Spleen (tissue), 11 donors: ENCODE measurements at regions not wholly inside any gene's neighbourhood (a gene's known extent, or its start where the extent isn't known, plus 50 kb on each side); places are given as distances from the start of the nearest gene placed in this dataset.

Experiments used
- DNase-seq: peaks from one replicate; pipeline ENCODE4 v3.0.0-alpha.2; 2020
- H3K27ac ChIP-seq, 8 donors: fragments of 200-600 bp; sonication (generic) in 7 of 8; 1 replicate in 4 of 8; 2 replicates in 4 of 8; pipeline versions ENCODE4 v1.5.0 to v1.8.0; 2016 to 2021; ENCODE audit warnings: inconsistent platforms in 4 of 8, mild to moderate bottlenecking in 4 of 8, moderate library complexity in 1 of 8
- H3K27me3 ChIP-seq, 7 donors: fragments of 200-600 bp; sonication (generic) in 6 of 7; replicated peaks in 1 of 7; 1 replicate in 4 of 7; 2 replicates in 3 of 7; pipeline versions ENCODE4 v1.5.0 to v1.8.0; 2016 to 2021; ENCODE audit warnings: inconsistent platforms in 3 of 7, mild to moderate bottlenecking in 1 of 7
- H3K36me3 ChIP-seq, 6 donors: fragments of 200-600 bp; sonication (generic) in 5 of 6; 1 replicate in 4 of 6; 2 replicates in 2 of 6; pipeline versions ENCODE4 v1.5.0 to v1.8.0; 2016 to 2021; ENCODE audit warnings: inconsistent platforms in 2 of 6
- H3K4me1 ChIP-seq, 6 donors: fragments of 200-600 bp; sonication (generic) in 5 of 6; 1 replicate in 3 of 6; 2 replicates in 3 of 6; pipeline versions ENCODE4 v1.5.0 to v1.8.0; 2016 to 2021; ENCODE audit warnings: inconsistent platforms in 3 of 6
- H3K4me3 ChIP-seq, 8 donors: fragments of 200-600 bp; sonication (generic) in 7 of 8; 1 replicate in 4 of 8; 2 replicates in 4 of 8; pipeline versions ENCODE4 v1.5.0 to v1.8.0; 2016 to 2021; ENCODE audit warnings: inconsistent platforms in 4 of 8, mild to moderate bottlenecking in 4 of 8, moderate library complexity in 2 of 8
- H3K9me3 ChIP-seq, 8 donors: fragments of 200-600 bp; sonication (generic) in 7 of 8; 1 replicate in 4 of 8; 2 replicates in 4 of 8; pipeline versions ENCODE4 v1.5.0 to v1.8.0; 2016 to 2021; ENCODE audit warnings: inconsistent platforms in 4 of 8
- POLR2A ChIP-seq, 3 donors: fragments of 450-650 bp; IDR thresholded peaks; one replicate each; pipeline ENCODE4 v1.5.1; 2017; ENCODE audit warnings: antibody characterized with exemption in 3 of 3, mild to moderate bottlenecking in 1 of 3
- POLR2AphosphoS5 ChIP-seq, 3 donors: sonication (generic); formaldehyde crosslinking; IDR thresholded peaks; one replicate each; pipeline ENCODE4 v1.5.1; 2017; ENCODE audit warnings: antibody characterized with exemption in 3 of 3
- WGBS, 5 donors: extraction: QIAGEN DNeasy Blood & Tissue Kit in 3 of 5; methylation state at CpG; one replicate each; pipeline versions ENCODE4 v1.1.5 to v1.1.7; 2013 to 2018; 5-methylcytosine and 5-hydroxymethylcytosine counted together
- intact Hi-C: fragments of 100-400 bp; cut with DNase I; formaldehyde crosslinking; loops from one replicate; pipeline ENCODE4 v1.15.0; 2023; ENCODE audit warnings: low total_unique reads
- TF ChIP-seq, protein P1 (sequence below), 11 experiments: fragments of 200-600 bp in 7 of 11; fragments of 450-650 bp in 4 of 11; sonication (generic) in 4 of 11; IDR thresholded peaks in 8 of 11; conservative IDR thresholded peaks in 3 of 11; 1 replicate in 7 of 11; 2 replicates in 4 of 11; pipeline versions ENCODE4 v1.4.0 to v1.8.0; 2016 to 2021; ENCODE audit warnings: antibody characterized with exemption in 11 of 11, inconsistent platforms in 4 of 11, mild to moderate bottlenecking in 1 of 11
- donor health status: healthy with polysubstance abuse.
- donor health status: DM: no; HTN: no; CAD: no; lungs with moderate emphysema.
- donor health status: DM: no; HTN: no; CAD: no.
- donor health status: Bipolar disorder and iron deficiency.
- donor health status: healthy.
- donor health status: DM: no; HTN: no; CAD: no.
- donor health status: DM: yes; HTN: yes; CAD: no.

DNA sequence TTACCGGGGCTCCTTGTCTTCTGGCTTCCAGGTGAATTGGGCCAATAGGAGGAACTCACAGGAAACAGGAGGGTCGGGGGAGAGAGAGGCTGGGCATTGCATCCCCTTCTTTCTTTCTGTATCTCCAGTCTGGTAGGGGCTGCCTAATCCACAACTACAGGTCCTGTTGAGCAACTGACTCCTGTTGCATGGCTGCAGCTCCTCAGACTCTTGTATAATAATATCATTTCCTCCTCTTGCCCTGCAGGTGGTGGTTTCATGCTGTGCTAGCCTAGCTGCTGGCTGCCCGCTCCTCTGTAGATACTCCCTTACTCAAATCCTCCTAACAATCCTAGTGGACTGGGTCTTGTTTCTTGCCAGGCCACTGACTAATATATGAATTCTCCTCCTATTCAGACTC lies 276.5 kb upstream of the SMIM30 start:
- Histone ChIP-seq H3K4me3 (no peak overlapping the region), H3K36me3 (no peaks in the 10 kb centered on the region), H3K4me1 (no peaks in the 10 kb centered on the region), H3K27ac (no peak overlapping the region), H3K9me3 (peaks cover 0 to under 1% (median 0%) of the 10 kb centered on the region in 8 donors), H3K27me3 (no peaks in the 10 kb centered on the region)
- WGBS, 5 donors, result 38 to 54% (median 50%) methylated on average over 3 of the region's 3 CpGs
- no peak for DNase-seq
- intact Hi-C loops, result no loop called here
- TF ChIP-seq POLR2AphosphoS5 (IDR thresholded peaks at IDR 0.05), result no peak
- TF ChIP-seq, protein P1, sequence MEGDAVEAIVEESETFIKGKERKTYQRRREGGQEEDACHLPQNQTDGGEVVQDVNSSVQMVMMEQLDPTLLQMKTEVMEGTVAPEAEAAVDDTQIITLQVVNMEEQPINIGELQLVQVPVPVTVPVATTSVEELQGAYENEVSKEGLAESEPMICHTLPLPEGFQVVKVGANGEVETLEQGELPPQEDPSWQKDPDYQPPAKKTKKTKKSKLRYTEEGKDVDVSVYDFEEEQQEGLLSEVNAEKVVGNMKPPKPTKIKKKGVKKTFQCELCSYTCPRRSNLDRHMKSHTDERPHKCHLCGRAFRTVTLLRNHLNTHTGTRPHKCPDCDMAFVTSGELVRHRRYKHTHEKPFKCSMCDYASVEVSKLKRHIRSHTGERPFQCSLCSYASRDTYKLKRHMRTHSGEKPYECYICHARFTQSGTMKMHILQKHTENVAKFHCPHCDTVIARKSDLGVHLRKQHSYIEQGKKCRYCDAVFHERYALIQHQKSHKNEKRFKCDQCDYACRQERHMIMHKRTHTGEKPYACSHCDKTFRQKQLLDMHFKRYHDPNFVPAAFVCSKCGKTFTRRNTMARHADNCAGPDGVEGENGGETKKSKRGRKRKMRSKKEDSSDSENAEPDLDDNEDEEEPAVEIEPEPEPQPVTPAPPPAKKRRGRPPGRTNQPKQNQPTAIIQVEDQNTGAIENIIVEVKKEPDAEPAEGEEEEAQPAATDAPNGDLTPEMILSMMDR (IDR thresholded peaks at IDR 0.05 in 8 of 11, conservative IDR thresholded peaks at IDR 0.05 in 3 of 11), result no peak
- TF ChIP-seq POLR2A (IDR thresholded peaks at IDR 0.05), result no peak

DNA sequence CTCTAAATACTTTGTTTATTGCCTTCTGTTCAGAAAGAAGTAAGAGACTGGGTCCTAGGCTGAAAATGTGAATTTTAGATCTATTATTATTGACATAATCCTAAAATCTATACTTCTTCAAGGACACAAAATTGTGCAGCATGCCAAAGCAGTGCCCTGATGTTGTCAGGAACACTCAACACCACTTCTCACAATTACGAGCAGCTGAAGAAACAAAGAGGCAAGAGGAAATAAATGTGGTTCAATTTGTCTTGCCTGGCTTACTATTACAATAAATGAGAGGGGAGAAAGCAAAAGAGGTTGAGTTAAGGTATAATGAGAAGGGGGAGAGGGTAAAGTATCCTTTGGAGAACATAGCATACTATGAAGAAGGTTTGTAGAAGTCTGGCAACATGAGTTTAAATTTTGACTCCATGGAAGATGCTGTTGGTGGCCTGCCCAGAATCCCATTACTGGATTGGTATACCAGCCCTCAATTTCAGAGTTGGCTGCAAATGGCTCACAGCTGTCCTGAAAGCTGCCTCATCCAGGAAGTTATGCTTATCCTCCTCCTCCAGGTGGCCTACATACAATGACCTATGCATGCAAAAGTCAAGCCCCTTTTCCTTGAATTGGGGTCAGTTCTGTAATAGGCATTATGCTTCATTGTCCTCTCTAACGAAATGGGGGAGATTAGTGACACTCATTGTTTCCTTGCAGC lies 274.6 kb upstream of the SMIM30 start:
- intact Hi-C loops, result no loop called here
- TF ChIP-seq POLR2A (IDR thresholded peaks at IDR 0.05) (no peak), POLR2AphosphoS5 (IDR thresholded peaks at IDR 0.05) (no peak)
- TF ChIP-seq, protein P1 (IDR thresholded peaks at IDR 0.05 in 8 of 11, conservative IDR thresholded peaks at IDR 0.05 in 3 of 11), result no peak
- Histone ChIP-seq H3K4me1 (no peaks in the 10 kb centered on the region), H3K9me3 (peaks cover 0 to 10% (median 0%) of the 10 kb centered on the region in 8 donors), H3K27me3 (no peaks in the 10 kb centered on the region), H3K36me3 (no peaks in the 10 kb centered on the region), H3K4me3 (no peak overlapping the region), H3K27ac (no peak overlapping the region)
- DNase-seq, result no peak
- 49 to 65% (median 57%) methylated on average over 2 of the region's 2 CpGs for WGBS, 5 donors

DNA sequence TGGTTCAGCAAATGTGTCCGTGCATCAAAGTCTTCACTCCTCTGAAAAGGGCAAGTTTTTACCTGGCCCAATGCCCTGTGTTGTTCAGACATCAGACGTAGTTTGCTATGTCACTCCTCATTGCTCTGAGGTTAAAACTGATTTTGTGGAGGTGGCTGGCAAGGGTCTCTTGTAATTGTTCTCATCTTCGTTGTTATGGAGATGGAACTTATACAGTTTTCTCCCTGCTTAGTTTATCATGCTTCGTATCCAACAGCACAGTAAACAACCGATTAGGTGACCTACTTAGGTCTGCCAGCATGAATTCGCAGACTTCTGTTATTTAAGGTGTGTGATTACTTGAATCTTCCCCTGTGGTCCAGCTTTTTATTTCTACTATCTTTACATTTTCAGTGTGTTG lies 274.1 kb upstream of the SMIM30 start:
- H3K27me3 ChIP-seq, result no peaks in the 10 kb centered on the region
- H3K4me3 ChIP-seq, result no peak overlapping the region
- intact Hi-C loops, result no loop called here
- no peak for DNase-seq
- H3K27ac ChIP-seq, result no peak overlapping the region
- H3K9me3 ChIP-seq, result peaks cover 0 to 10% (median 0%) of the 10 kb centered on the region in 8 donors
- H3K4me1 ChIP-seq, result no peaks in the 10 kb centered on the region
- 74 to 84% (median 75%) methylated on average over 6 of the region's 6 CpGs for WGBS, 5 donors
- no peak for TF ChIP-seq POLR2A (IDR thresholded peaks at IDR 0.05)
- H3K36me3 ChIP-seq, result no peaks in the 10 kb centered on the region

- Histone ChIP-seq H3K36me3 (no peaks in the 10 kb centered on the region), H3K27me3 (no peaks in the 10 kb centered on the region), H3K27ac (no peak overlapping the region), H3K4me1 (no peaks in the 10 kb centered on the region), H3K9me3 (peaks cover 0 to 10% (median 0%) of the 10 kb centered on the region in 8 donors), H3K4me3 (no peak overlapping the region)
- intact Hi-C loops, result no loop called here
- WGBS, 5 donors, result 46 to 68% (median 48%) methylated on average over 2 of the region's 2 CpGs
- TF ChIP-seq, protein P1 (IDR thresholded peaks at IDR 0.05 in 8 of 11, conservative IDR thresholded peaks at IDR 0.05 in 3 of 11), result no peak
- no peak for TF ChIP-seq POLR2A (IDR thresholded peaks at IDR 0.05)
- TF ChIP-seq POLR2AphosphoS5 (IDR thresholded peaks at IDR 0.05), result no peak
- DNase-seq, result no peak
Observed at GRCh38 chr7:113389112-113389646, 270.8 kb upstream of the SMIM30 start.
